ENCODE measurements at regions not wholly inside any gene's neighbourhood (a gene's known extent, or its start where the extent isn't known, plus 50 kb on each side); places are given as distances from the start of the nearest gene placed in this dataset.
"Not testable (repeated sequence)": the region's sequence is repeated elsewhere in the genome, so short reads cannot be mapped to it uniquely, and the experiment has no call there.

- not testable (repeated sequence) for H3K79me2 ChIP-seq (ENCODE audit: control insufficient read depth, insufficient read depth, low read length, poor library complexity); H3K4me1 ChIP-seq (ENCODE audit: control insufficient read depth in 1 of 2, insufficient read depth in 2 of 2, low read length in 2 of 2); H2BK120ac ChIP-seq (ENCODE audit: insufficient read depth, low read length, poor library complexity); H2AFZ ChIP-seq (ENCODE audit: insufficient read depth, low read length, poor library complexity); H3K4me3 ChIP-seq (ENCODE audit: low read depth, low read length); H3K4me2 ChIP-seq (ENCODE audit: low read length); H3K27ac ChIP-seq (ENCODE audit: low read depth, low read length); H3K4ac ChIP-seq (ENCODE audit: low read depth, low read length); H3K18ac ChIP-seq (ENCODE audit: low read length); H4K12ac ChIP-seq (ENCODE audit: low read depth, low read length); H3K27me3 ChIP-seq (ENCODE audit: insufficient read depth, low read length); H3K9ac ChIP-seq (ENCODE audit: low read length); H3K14ac ChIP-seq (ENCODE audit: low read length); H3K36me3 ChIP-seq (ENCODE audit: control insufficient read depth in 1 of 2, insufficient read depth in 2 of 2, low read length in 2 of 2); H4K8ac ChIP-seq (ENCODE audit: low read depth, low read length); DNase-seq; H3K23ac ChIP-seq (ENCODE audit: low read length); H3K9me3 ChIP-seq (ENCODE audit: insufficient read depth, low read depth, low read length); H4K91ac ChIP-seq (ENCODE audit: low read depth, low read length); H2BK12ac ChIP-seq (ENCODE audit: low read length); H2AK5ac ChIP-seq (ENCODE audit: low read length); H3K79me1 ChIP-seq (ENCODE audit: low read length); H2BK5ac ChIP-seq (ENCODE audit: low read depth, low read length, poor library complexity)
- whole genome bisulfite sequencing (ENCODE audit: extremely low coverage, insufficient coverage, insufficient read length), result no CpG with 5 or more reads among the region's 51 CpGs
Observed at GRCh38 chr18:1097991-1098735, 193.5 kb downstream of the ADCYAP1 start.

DNA sequence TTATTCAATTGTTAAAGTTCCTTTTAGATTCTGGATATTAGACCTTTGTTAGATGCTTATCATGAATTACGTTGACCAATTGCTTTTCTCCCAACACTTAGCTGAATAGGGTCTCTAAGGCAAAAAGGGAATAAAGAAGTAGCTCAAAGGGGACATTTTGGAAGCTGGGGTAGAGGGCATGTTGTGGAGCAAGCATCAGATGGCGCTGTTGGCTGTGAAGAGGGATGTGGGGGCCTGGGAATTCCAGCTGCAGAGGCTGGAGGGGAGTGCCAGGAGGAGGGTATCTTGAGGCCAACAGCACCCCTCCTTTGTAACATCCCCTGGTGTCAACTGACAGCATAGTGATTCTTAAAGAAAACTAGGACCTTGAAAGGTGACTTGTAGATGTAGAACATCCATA, 198.2 kb downstream of the ADCYAP1 start:
- Histone ChIP-seq H2BK12ac (ENCODE audit: low read length) (no peak overlapping the region), H3K27ac (ENCODE audit: low read depth, low read length) (no peak overlapping the region), H2AFZ (ENCODE audit: insufficient read depth, low read length, poor library complexity) (no peak overlapping the region), H4K12ac (ENCODE audit: low read depth, low read length) (no peak overlapping the region), H3K79me1 (ENCODE audit: low read length) (no peaks in the 10 kb centered on the region), H3K18ac (ENCODE audit: low read length) (no peak overlapping the region), H3K27me3 (ENCODE audit: insufficient read depth, low read length) (no peaks in the 10 kb centered on the region), H2AK5ac (ENCODE audit: low read length) (no peak overlapping the region), H3K4me1 (ENCODE audit: control insufficient read depth in 1 of 2, insufficient read depth in 2 of 2, low read length in 2 of 2) (no peaks in the 10 kb centered on the region), H3K36me3 (ENCODE audit: control insufficient read depth in 1 of 2, insufficient read depth in 2 of 2, low read length in 2 of 2) (no peaks in the 10 kb centered on the region), H4K91ac (ENCODE audit: low read depth, low read length) (no peak overlapping the region), H3K23ac (ENCODE audit: low read length) (no peak overlapping the region), H3K4ac (ENCODE audit: low read depth, low read length) (no peak overlapping the region), H4K8ac (ENCODE audit: low read depth, low read length) (no peak overlapping the region), H2BK120ac (ENCODE audit: insufficient read depth, low read length, poor library complexity) (no peak overlapping the region), H3K4me2 (ENCODE audit: low read length) (no peak overlapping the region), H3K79me2 (ENCODE audit: control insufficient read depth, insufficient read depth, low read length, poor library complexity) (no peaks in the 10 kb centered on the region), H3K14ac (ENCODE audit: low read length) (no peak overlapping the region), H3K9me3 (ENCODE audit: insufficient read depth, low read depth, low read length) (no peaks in the 10 kb centered on the region), H2BK5ac (ENCODE audit: low read depth, low read length, poor library complexity) (no peak overlapping the region), H3K4me3 (ENCODE audit: low read depth, low read length) (no peak overlapping the region), H3K9ac (ENCODE audit: low read length) (no peak overlapping the region)
- WGBS (ENCODE audit: extremely low coverage, insufficient coverage, insufficient read length), result no CpG with 5 or more reads among the region's 2 CpGs
- no peak for DNase-seq

GRCh38 chr18:1103537-1103936, 198.9 kb downstream of the ADCYAP1 start:
- H3K79me1 ChIP-seq (ENCODE audit: low read length), result no peaks in the 10 kb centered on the region
- H3K27me3 ChIP-seq (ENCODE audit: insufficient read depth, low read length), result no peaks in the 10 kb centered on the region
- no peak overlapping the region for H3K14ac ChIP-seq (ENCODE audit: low read length)
- H3K9ac ChIP-seq (ENCODE audit: low read length), result no peak overlapping the region
- H3K18ac ChIP-seq (ENCODE audit: low read length), result no peak overlapping the region
- H3K4ac ChIP-seq (ENCODE audit: low read depth, low read length), result no peak overlapping the region
- H3K4me2 ChIP-seq (ENCODE audit: low read length), result no peak overlapping the region
- H3K9me3 ChIP-seq (ENCODE audit: insufficient read depth, low read depth, low read length), result no peaks in the 10 kb centered on the region
- H3K36me3 ChIP-seq (ENCODE audit: control insufficient read depth in 1 of 2, insufficient read depth in 2 of 2, low read length in 2 of 2), result no peaks in the 10 kb centered on the region
- no peak overlapping the region for H4K12ac ChIP-seq (ENCODE audit: low read depth, low read length)
- no peaks in the 10 kb centered on the region for H3K4me1 ChIP-seq (ENCODE audit: control insufficient read depth in 1 of 2, insufficient read depth in 2 of 2, low read length in 2 of 2)
- no peak overlapping the region for H2BK120ac ChIP-seq (ENCODE audit: insufficient read depth, low read length, poor library complexity)
- H3K79me2 ChIP-seq (ENCODE audit: control insufficient read depth, insufficient read depth, low read length, poor library complexity), result no peaks in the 10 kb centered on the region
- H4K91ac ChIP-seq (ENCODE audit: low read depth, low read length), result no peak overlapping the region
- no peak overlapping the region for H3K27ac ChIP-seq (ENCODE audit: low read depth, low read length)
- no peak overlapping the region for H2BK12ac ChIP-seq (ENCODE audit: low read length)
- H3K23ac ChIP-seq (ENCODE audit: low read length), result no peak overlapping the region
- no CpG with 5 or more reads among the region's 2 CpGs for WGBS (ENCODE audit: extremely low coverage, insufficient coverage, insufficient read length)
- no peak overlapping the region for H3K4me3 ChIP-seq (ENCODE audit: low read depth, low read length)
- no peak overlapping the region for H2BK5ac ChIP-seq (ENCODE audit: low read depth, low read length, poor library complexity)
- no peak overlapping the region for H2AK5ac ChIP-seq (ENCODE audit: low read length)
- H2AFZ ChIP-seq (ENCODE audit: insufficient read depth, low read length, poor library complexity), result no peak overlapping the region
- no peak for DNase-seq
- H4K8ac ChIP-seq (ENCODE audit: low read depth, low read length), result no peak overlapping the region

GRCh38 chr18:1104181-1104881, 199.7 kb downstream of the ADCYAP1 start:
- no CpG with 5 or more reads among the region's 4 CpGs for WGBS (ENCODE audit: extremely low coverage, insufficient coverage, insufficient read length)
- Histone ChIP-seq H2BK120ac (ENCODE audit: insufficient read depth, low read length, poor library complexity) (no peak overlapping the region), H3K4me2 (ENCODE audit: low read length) (no peak overlapping the region), H3K9me3 (ENCODE audit: insufficient read depth, low read depth, low read length) (no peaks in the 10 kb centered on the region), H3K36me3 (ENCODE audit: control insufficient read depth in 1 of 2, insufficient read depth in 2 of 2, low read length in 2 of 2) (no peaks in the 10 kb centered on the region), H2AK5ac (ENCODE audit: low read length) (no peak overlapping the region), H3K27me3 (ENCODE audit: insufficient read depth, low read length) (no peaks in the 10 kb centered on the region), H3K79me1 (ENCODE audit: low read length) (no peaks in the 10 kb centered on the region), H2BK5ac (ENCODE audit: low read depth, low read length, poor library complexity) (no peak overlapping the region), H3K4me3 (ENCODE audit: low read depth, low read length) (no peak overlapping the region), H4K8ac (ENCODE audit: low read depth, low read length) (no peak overlapping the region), H3K14ac (ENCODE audit: low read length) (no peak overlapping the region), H3K23ac (ENCODE audit: low read length) (no peak overlapping the region), H3K18ac (ENCODE audit: low read length) (no peak overlapping the region), H3K4ac (ENCODE audit: low read depth, low read length) (no peak overlapping the region), H3K27ac (ENCODE audit: low read depth, low read length) (no peak overlapping the region), H3K9ac (ENCODE audit: low read length) (no peak overlapping the region), H2BK12ac (ENCODE audit: low read length) (no peak overlapping the region), H3K4me1 (ENCODE audit: control insufficient read depth in 1 of 2, insufficient read depth in 2 of 2, low read length in 2 of 2) (no peaks in the 10 kb centered on the region), H4K12ac (ENCODE audit: low read depth, low read length) (no peak overlapping the region), H4K91ac (ENCODE audit: low read depth, low read length) (no peak overlapping the region), H3K79me2 (ENCODE audit: control insufficient read depth, insufficient read depth, low read length, poor library complexity) (no peaks in the 10 kb centered on the region), H2AFZ (ENCODE audit: insufficient read depth, low read length, poor library complexity) (no peak overlapping the region)
- no peak for DNase-seq

Measured in trophoblast cell (in vitro differentiated cells and primary cell).